IPS-18c (cell line): ENCODE measurements at regions not wholly inside any gene's neighbourhood (a gene's known extent, or its start where the extent isn't known, plus 50 kb on each side); places are given as distances from the start of the nearest gene placed in this dataset.

ENCODE experiments used
- H3K4me3 ChIP-seq: 2 replicates; pipeline ENCODE4 v1.7.0; 2013; ENCODE audit warnings: low read depth, mild to moderate bottlenecking, low read length, moderate library complexity; ENCODE audit not compliant: insufficient read depth
- H3K9me3 ChIP-seq: one replicate; pipeline ENCODE4 v1.6.1; 2013; ENCODE audit warnings: mild to moderate bottlenecking, low read length, moderate library complexity; ENCODE audit not compliant: control insufficient read depth, insufficient read depth

DNA sequence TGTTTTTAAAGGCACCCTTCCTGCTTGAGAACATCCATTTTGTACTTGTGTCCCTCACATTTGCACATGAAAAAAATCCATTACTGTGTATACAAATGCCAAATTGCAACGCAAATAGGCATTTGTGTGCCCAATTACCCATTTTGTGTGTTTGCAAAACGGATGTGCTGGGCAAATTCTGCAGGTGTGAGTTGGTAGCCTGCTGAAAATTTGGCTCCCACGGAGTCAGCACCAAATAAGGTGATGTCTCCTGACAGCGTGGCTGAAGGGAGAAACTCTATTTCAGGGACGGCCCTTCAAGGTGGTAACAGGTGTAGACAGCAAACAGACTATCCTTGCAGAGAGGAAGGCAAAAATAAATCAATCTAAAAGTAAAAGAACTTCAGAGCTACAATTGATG is 661.1 kb downstream of the BCL11A start:
- Histone ChIP-seq H3K9me3 (no peaks in the 10 kb centered on the region), H3K4me3 (no peak overlapping the region)

DNA sequence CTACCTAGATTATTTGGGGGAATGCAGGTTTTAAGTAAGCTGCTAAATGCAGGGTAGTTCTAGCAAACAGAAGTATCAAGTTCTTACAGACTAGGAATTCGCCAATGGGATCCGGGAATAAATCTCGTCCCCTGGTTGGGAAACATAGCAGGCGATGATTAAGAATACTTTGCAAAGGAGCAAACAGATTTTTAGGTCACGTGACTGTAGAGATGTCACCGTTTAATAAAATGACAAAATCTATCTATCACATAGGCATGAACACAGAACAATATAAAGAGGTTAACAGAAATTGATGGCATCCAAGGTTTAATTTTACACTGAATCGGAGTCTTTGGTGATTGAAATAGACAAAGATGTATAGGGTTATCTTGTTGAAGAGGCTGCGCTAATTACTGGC is 664.1 kb downstream of the BCL11A start:
- no peak overlapping the region for H3K4me3 ChIP-seq
- H3K9me3 ChIP-seq = no peaks in the 10 kb centered on the region

DNA sequence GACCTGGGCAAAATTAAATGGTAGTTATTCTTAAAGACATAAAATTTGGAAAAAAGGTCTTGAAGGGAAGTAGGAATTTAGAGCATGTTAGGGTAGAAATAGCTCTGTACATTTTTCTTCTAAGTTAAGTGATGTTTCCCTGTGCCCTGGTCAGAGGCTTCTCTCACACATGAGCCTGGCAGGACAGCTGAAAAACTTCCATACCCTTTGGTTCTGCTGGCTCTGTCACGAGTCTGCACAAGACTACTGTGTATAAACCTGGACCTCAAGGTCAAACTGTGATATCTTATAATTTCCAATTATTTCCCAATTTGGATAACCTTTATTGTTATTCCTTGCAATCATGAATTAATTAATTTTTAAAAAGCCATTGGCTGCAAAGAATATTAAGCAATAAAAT is 664.7 kb downstream of the BCL11A start:
- Histone ChIP-seq H3K9me3 (no peaks in the 10 kb centered on the region), H3K4me3 (no peak overlapping the region)

DNA sequence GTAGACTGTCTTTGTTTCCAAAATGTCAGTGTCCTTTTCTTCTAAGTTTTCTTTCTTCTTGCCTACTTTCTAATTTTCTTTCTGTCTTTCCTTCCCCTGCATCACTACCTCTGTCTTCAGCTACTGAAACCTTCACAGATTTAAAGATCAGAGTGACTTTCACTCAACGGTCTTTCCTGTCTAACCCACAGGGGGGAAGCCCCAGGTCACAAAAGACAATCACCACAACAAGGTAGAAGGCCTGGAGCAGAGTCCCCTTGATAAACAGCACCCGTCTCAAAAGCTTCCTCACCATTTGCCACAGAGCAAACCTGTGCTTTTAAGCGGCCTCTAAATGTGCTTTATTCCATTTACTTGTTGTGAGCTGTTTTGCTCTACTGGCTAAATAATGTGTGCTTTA is 665.4 kb downstream of the BCL11A start:
- Histone ChIP-seq H3K4me3 (no peak overlapping the region), H3K9me3 (no peaks in the 10 kb centered on the region)

DNA sequence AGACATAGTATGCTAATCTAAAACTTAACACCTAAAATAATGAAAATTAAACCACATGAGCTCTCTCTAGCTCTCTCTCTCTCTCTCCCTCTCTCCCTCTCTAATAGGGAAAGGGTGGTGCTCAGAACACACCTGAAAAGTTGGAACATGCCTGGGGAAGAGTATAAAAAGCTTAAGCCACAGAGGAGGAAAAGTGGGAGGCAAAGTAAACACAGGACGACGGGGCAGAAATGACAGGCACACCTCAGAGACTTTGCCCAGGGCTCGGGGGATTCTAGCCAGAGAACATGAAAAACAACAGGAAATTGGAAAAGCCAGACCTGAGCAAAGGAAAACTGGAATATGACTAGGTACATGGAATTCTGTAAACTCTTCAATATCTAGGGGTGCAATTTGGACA is 666.1 kb downstream of the BCL11A start:
- Histone ChIP-seq H3K4me3 (no peak overlapping the region), H3K9me3 (no peaks in the 10 kb centered on the region)

DNA sequence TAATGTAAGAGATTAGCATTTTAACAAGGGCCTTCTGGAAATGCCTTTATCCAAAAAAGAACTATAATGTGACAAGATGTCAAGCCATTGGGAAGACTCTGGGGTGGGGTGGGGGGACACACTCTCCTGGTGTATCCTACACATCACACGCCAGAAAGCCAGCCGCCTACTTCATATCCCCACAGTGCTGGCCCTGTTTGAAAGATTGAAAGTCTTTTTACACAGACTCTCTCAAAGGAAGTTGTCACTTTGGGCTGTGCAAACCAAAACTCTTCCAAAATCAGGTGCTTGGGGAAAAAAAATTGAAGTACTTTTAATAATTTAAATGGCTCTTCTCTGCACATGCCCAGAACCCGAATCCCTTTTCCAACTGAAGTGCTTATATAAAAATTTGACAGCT is 666.7 kb downstream of the BCL11A start:
- no peak overlapping the region for H3K4me3 ChIP-seq

DNA sequence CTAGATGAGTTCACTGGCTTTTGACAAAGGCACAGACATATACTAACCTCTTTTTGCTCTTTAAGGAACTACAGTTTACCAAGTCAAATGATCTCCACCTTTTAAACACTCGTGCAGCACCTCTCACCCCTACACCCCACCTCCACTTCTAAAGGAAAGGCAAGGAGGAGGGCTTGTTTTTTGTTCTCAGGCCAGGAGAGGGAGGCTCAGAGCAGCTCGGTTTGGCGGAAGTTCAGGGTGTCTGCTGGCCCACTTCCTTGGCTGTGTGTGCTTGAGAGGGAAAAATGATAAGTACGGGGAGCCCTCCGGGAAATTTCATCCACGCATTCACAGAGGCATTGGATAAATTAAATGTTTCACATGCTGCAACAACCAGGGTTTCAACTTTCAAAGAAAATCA is 667.9 kb downstream of the BCL11A start:
- no peaks in the 10 kb centered on the region for H3K9me3 ChIP-seq
- no peak overlapping the region for H3K4me3 ChIP-seq

More for the DNA sequence above, 666.7 kb downstream of the BCL11A start:
- no peaks in the 10 kb centered on the region for H3K9me3 ChIP-seq

DNA sequence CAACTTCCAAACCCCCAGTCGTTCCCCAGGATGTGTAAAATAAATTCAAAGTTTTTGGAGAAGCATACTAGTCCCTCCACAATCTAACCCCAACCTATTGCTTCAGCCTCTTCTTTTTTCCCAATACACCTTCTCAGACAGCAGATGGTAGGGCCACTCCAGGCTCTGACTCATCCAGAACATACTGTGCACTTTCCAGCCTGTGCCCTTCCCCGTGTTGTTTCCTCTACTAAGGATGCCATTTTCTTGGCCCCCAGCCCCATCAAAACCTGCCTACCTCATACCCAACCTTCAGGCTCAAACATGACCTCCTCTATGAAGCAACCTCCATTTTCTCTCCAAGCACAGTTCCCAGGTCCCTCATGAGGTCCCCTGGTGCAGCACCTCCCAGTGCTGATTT is 669.3 kb downstream of the BCL11A start:
- Histone ChIP-seq H3K4me3 (no peak overlapping the region), H3K9me3 (no peaks in the 10 kb centered on the region)

DNA sequence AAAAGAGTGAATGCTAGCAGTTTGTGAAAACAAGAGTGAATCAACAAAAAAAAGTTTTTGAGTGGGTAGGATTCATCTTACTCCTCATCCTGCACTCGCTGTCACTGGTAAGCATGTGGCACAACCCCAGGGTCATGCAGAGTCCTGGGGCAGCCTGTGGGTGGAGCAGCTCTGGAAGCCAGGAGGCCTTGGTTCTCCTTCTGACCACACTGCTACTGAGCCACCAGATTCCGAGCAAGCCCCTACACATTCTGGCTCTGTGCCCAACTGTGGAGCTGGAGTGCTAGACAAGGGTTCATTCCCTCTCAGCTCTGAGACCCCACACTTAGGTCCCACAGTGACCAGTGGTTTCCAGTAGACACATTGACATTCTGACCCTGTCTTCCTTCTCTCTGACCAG is 670.6 kb downstream of the BCL11A start:
- Histone ChIP-seq H3K4me3 (no peak overlapping the region), H3K9me3 (no peaks in the 10 kb centered on the region)

DNA sequence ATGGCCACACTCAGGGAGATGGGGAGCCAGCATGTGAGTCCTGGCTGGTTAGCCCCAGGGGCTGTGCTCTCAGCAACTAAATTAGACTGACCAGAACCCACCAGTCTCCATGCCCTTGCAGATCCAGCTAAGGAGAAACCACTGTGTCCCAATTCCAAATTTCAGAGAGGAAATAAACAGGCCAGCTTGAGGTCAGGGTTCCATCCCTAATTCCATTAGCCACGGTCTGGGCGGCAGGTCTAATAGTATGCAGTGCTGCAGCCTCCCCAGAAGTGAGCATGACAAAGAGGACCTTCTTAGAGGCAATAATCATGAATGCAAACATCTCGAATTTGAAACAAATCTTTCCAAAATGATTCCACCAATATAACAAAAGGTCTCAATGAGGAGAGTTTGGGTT is 671.2 kb downstream of the BCL11A start:
- no peak overlapping the region for H3K4me3 ChIP-seq
- H3K9me3 ChIP-seq = no peaks in the 10 kb centered on the region

DNA sequence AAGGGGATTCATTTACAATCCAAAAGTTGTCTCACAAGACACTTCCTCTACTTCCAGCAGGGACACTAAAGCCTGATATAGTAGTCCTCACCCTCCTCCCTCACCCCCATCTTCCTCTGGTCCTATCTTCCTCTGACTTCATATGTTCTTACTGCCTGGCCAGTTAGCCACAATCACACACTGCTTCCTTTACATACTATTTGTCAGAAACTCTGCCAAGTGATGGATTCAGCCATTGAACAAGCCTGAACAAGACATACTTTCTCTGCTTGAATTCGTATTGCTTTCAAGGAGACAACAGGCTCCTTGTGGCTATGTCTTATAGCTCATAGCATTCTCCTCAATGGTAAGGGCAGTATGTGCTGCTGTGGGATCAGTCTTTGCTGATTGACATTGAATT is 672.2 kb downstream of the BCL11A start:
- Histone ChIP-seq H3K4me3 (no peak overlapping the region), H3K9me3 (no peaks in the 10 kb centered on the region)

DNA sequence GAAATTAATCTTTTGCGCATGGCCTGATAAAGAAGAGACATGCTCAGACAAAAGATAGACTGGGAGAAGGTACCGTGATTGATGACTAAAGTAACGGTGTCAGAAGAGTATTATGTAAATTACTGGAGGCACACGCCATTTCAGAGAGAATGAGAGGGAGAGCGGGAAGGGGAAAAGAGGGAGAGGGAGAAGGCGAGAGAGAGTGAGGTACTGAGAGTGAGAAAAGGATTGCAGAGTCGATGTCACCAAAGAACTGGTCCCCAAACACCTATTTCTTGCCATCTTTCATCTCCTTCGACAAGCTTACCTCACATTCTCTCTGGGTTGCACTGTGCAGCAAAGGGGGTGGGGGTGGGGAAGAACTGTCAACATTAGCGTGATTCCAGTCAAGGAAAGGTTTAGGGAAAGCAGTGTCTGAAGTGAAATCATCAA is 673.7 kb downstream of the BCL11A start:
- no peak overlapping the region for H3K4me3 ChIP-seq
- H3K9me3 ChIP-seq = no peaks in the 10 kb centered on the region

DNA sequence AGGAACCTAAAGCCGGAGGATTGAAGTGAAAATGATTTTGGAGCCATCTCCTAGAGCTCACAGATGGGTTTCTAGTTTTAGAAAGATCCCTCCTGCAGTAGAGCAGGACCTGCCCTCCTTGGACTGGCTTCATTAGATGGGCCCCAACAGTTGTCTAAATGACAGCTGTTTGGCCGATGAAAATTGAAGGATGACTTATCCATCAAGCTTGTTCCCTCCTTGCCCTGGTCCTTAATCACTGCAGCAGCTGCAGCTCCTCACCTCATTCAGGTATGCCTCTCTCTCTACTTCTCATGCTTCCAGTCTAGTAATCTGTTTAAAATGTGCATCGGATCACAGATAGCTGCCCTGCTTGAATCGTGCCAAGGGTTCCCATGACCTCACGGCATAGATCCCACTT is 677.6 kb downstream of the BCL11A start:
- Histone ChIP-seq H3K4me3 (no peak overlapping the region), H3K9me3 (no peaks in the 10 kb centered on the region)

DNA sequence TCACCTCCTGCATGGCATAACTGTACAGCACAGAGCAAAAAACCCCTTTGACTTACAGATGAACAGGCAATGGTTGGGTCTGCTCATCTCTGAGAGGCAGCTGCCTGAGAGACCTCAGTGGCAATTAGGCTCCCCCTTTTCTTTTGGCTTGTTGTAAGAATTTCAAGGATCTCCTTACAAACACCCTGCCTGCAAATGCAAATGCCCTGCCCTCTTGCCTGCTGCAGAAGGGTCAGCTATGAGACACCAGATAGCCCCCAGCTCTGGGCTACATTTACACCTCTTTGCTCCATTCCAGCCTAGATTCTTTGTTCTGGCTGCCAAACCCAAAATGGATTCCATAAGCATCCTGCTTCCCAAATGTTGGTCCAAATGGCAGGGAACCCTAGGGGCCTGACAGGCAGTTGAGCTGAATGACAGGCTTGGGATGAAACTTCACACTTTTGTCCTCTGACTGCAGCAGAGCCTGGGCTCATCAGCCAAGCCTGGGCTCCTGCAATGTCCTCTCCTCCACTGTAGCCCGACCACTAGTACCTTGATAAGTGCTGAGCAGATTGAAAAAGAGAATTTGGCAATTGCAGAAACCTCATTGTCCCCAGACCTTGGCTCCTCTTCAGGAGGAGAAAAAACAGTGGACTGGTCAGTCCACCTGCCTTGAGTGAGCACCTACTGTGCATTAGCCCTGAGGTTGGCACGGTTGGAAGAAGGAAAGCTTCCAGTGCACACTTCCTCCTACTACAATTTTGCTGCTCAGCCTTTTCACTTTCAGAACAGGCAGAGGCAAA is 678.3 kb downstream of the BCL11A start:
- Histone ChIP-seq H3K9me3 (no peaks in the 10 kb centered on the region), H3K4me3 (no peak overlapping the region)

DNA sequence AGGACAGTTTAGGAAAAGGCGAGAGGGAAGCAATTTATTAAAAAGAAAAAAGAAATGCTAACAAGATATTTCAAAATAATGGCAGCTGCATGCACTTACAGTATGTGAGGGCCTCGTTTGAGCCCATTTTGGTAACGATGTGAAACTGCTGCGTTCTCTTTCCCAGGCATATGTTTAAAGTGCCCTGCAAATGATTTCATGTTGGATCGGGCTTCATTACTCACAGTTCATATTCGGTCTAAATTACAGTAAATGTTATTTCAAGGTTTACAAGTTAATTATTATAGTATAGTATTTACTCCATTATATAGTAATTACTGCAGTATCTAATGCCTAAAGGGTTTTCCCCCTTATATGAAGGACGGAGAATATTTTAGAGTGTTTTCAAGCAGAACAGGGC is 679.1 kb downstream of the BCL11A start:
- Histone ChIP-seq H3K4me3 (no peak overlapping the region), H3K9me3 (no peaks in the 10 kb centered on the region)

DNA sequence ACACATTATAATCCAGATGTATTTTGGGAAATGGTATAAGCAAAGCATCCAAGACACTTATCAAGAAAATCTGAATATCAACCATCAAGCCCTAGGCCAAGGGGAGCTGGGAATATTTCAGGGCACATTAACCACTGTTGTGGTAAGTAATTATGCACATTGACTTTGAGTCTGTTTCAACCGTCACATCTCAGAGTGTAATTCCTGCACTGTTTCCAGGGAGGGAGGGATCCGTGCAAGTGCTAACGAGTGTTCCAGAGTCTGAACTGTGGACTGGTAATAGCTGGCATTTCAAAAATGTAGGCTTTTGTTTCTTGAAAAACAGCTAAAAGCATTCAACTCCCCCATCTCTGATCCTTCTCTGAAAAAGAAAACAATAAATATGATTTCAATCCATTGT is 681.6 kb downstream of the BCL11A start:
- H3K4me3 ChIP-seq = no peak overlapping the region
- peaks cover 2% of the 10 kb centered on the region for H3K9me3 ChIP-seq

DNA sequence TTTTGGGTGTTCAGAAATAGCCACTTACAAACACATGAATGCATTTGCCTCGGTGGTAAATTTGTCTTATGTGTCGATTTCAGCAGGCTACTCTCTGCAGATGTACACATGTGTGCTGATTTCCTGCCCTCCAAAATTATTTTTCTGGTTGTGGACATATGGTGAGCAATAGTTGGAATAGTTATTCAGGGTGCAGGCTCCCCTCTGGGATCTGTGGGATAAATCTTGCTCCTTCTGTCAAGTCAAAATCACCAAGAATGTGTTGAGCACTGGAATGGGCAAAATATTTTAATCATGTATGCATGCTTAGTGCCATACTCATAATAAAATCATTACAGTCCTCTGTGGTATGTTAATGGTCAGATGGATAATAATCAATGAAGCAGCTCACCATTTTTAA is 684.5 kb downstream of the BCL11A start:
- H3K4me3 ChIP-seq = no peak overlapping the region
- peaks cover 2% of the 10 kb centered on the region for H3K9me3 ChIP-seq

DNA sequence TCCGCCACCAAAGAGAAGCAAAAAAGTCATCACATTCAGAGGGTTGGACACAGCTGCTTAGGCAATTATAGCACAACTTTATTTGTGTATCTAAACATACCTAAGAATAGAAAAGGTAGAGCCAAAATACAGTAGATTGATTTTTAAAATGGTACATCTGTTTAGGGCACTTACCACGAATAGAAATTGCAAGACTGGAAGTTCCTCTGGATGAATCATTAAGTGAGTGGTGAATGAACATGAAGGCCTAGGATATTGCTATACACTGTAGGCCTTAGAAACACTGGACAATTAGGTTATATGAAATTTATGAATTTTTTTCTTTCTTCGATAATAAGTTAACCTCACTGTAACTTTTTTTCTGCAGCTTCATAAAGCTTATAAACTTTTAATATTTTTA is 687.0 kb downstream of the BCL11A start:
- Histone ChIP-seq H3K9me3 (peaks cover 2% of the 10 kb centered on the region), H3K4me3 (no peak overlapping the region)

DNA sequence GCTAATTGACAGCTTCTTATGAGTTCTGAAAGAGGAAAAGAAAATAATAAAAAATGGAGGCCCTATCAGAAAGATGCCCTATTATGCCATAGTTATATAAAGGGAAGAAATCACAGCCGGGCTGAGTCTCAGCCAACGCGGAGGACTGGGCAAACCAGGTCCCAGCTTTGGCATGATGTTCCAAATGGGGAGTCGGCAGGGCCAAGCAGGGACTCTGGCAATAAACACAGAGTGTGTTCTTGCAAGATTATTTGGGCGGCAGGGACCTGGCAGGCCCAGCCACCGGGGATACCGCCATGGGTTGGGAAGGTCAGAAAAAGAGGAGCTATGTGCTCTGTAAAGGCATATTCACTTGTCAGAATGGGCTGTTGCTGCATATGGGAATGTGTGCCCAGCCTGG is 694.9 kb downstream of the BCL11A start:
- H3K9me3 ChIP-seq = peaks cover 4% of the 10 kb centered on the region
- H3K4me3 ChIP-seq = no peak overlapping the region
